NCI-H2227 (cell line): ENCODE measurements at regions not wholly inside any gene's neighbourhood (a gene's known extent, or its start where the extent isn't known, plus 50 kb on each side); places are given as distances from the start of the nearest gene placed in this dataset.
"Not testable (repeated sequence)": the region's sequence is repeated elsewhere in the genome, so short reads cannot be mapped to it uniquely, and the experiment has no call there.

Experiments
- DNase-seq: peaks from one replicate; lab custom pipeline; 2025; ENCODE audit not compliant: unreplicated experiment; lab: John Stamatoyannopoulos, UW

- DNase-seq, result not testable (repeated sequence)
Observed at GRCh38 chr3:75312469-75312868, 351.7 kb upstream of the FRG2C start.

- not testable (repeated sequence) for DNase-seq
Observed at GRCh38 chr3:75319776-75320175, 344.4 kb upstream of the FRG2C start.

GRCh38 chr3:75320369-75320768, 343.8 kb upstream of the FRG2C start:
- no peak for DNase-seq

GRCh38 chr3:75321060-75321459, 343.1 kb upstream of the FRG2C start:
- DNase-seq, result no peak

- DNase-seq, result not testable (repeated sequence)
Observed at GRCh38 chr3:75323936-75324335, 340.2 kb upstream of the FRG2C start.

- DNase-seq, result no peak
Observed at GRCh38 chr3:75325716-75326115, 338.4 kb upstream of the FRG2C start.

GRCh38 chr3:75327453-75327852, 336.7 kb upstream of the FRG2C start:
- DNase-seq, result no peak

- no peak for DNase-seq
Observed at GRCh38 chr3:75329476-75330097, 334.5 kb upstream of the FRG2C start.

GRCh38 chr3:75330446-75330845, 333.7 kb upstream of the FRG2C start:
- not testable (repeated sequence) for DNase-seq

- DNase-seq, result not testable (repeated sequence)
Observed at GRCh38 chr3:75332090-75332489, 332.0 kb upstream of the FRG2C start.

GRCh38 chr3:75332794-75333193, 331.3 kb upstream of the FRG2C start:
- no peak for DNase-seq

- DNase-seq, result no peak
Observed at GRCh38 chr3:75334299-75334698, 329.8 kb upstream of the FRG2C start.

- no peak for DNase-seq
Observed at GRCh38 chr3:75337226-75337900, 326.8 kb upstream of the FRG2C start.

GRCh38 chr3:75338342-75338741, 325.8 kb upstream of the FRG2C start:
- DNase-seq, result no peak

- DNase-seq, result no peak
Observed at GRCh38 chr3:75341324-75342067, 322.6 kb upstream of the FRG2C start.

- DNase-seq, result no peak
Observed at GRCh38 chr3:75342425-75342824, 321.7 kb upstream of the FRG2C start.

GRCh38 chr3:75350536-75350935, 313.6 kb upstream of the FRG2C start:
- not testable (repeated sequence) for DNase-seq

GRCh38 chr3:75362086-75362784, 301.9 kb upstream of the FRG2C start:
- DNase-seq, result not testable (repeated sequence)

GRCh38 chr3:75372964-75373363, 291.2 kb upstream of the FRG2C start:
- not testable (repeated sequence) for DNase-seq

- not testable (repeated sequence) for DNase-seq
Observed at GRCh38 chr3:75379840-75380239, 284.3 kb upstream of the FRG2C start.

- no peak for DNase-seq
Observed at GRCh38 chr3:75380276-75380771, 283.8 kb upstream of the FRG2C start.
